GM19455 (cell line): ENCODE measurements at regions not wholly inside any gene's neighbourhood (a gene's known extent, or its start where the extent isn't known, plus 50 kb on each side); places are given as distances from the start of the nearest gene placed in this dataset.

Experiments used
- ATAC-seq: cut with Tn5 transposase; IDR thresholded peaks from one replicate; pipeline ENCODE4 v1.9.1; 2021; ENCODE audit not compliant: unreplicated experiment

DNA sequence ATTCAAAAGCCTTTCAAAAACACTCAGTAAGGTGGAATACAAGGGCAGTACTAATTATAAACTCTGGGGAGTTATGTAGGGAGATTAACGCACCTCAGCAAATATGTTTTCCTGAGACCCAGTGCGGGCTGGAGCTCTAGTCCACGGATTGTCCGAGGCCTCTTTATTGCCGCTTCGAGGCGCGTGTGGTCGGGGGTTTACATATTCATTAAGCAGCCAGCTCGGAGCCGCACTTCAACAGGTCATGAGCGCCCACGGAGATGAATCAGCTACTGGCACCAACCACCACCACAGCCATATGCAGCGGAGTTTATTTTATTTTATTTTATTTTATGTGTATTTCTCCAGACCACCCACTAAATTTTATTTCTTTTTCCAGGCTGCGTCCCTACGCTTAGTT, 195.9 kb upstream of the ADARB2 start:
- ATAC-seq = no peak

DNA sequence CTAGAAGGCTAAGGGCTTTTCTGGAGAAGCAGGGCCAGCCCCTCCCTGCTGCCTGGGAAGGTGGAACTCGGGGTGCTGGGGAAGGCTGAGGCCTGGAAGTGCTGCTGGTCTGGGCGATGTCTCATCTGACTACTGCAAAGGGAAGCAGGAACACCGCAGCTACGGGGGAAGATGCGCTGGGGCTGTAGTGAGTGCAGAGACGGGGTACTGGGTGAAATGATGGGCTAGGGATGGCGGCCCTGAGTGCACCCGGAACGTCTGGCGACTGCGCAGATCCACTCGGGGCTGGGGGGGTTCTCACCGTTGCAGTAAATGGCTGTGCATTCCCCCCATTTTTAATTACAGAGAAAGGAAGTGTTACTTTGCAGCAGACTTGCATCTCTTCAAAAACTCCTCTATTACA, 195.4 kb upstream of the ADARB2 start:
- ATAC-seq = no peak

DNA sequence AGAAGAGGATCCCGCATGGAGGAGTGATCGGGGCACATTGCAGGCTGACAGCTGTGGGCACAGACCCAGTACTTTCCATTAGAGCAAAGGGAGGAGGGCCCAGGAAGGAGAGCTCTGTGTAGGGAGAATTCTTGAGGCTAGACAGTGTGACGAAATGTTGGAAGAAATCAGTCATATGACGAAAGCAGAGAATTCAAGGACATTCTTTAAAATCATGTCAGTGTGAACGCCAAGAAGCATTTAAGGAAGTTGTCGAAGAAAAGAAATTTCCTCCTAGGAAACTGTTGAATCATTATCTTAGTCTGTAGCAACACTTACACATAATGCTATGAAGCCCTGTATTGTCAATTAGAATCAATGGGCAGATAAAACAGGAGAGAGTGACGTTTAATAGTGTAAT, 191.3 kb upstream of the ADARB2 start:
- ATAC-seq = no peak

DNA sequence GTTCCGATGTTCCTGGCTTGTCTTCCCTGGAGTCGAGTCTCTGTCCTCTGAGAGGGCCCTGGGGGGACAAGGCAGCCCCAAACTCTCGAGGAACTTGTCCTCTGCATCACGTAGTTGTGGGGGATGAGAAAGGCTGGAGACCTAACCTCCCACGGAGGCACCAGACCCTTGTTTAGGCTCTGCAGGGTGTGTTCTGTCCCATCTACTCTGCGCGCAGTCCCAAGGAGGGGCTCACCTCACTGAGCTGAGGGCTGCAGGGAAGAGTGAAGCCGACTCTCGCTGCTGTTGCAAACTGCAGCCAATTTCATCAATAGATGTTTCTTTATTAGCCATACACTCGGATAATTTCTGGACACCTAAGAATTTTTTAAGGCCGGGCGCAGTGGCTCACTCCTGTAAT, 186.7 kb upstream of the ADARB2 start:
- no peak for ATAC-seq

- ATAC-seq = no peak
These were observed 186.3 kb upstream of the ADARB2 start for GRCh38 chr10:1923586-1923985.

- no peak for ATAC-seq
These were observed 183.6 kb upstream of the ADARB2 start for GRCh38 chr10:1920941-1921340.

GRCh38 chr10:1920127-1920526, 182.8 kb upstream of the ADARB2 start:
- ATAC-seq = no peak

GRCh38 chr10:1911771-1912170, 174.4 kb upstream of the ADARB2 start:
- no peak for ATAC-seq

DNA sequence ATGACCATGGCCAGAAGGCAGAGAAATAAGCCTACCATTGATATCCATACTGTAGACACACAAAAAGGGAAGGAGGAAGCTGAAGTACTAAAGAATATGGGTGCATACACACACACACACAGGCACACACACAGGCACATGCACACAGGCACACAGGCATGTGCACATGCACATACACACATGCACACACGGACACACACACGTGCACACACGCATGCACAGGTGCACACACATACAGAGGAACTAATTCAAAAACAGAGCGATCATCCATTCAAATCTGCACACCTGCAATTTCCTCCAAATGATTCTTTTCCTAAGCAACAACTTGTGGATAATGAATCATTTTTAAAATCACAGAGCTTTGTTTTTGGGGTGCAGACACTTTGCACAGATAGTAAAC, 166.7 kb upstream of the ADARB2 start:
- no peak for ATAC-seq

DNA sequence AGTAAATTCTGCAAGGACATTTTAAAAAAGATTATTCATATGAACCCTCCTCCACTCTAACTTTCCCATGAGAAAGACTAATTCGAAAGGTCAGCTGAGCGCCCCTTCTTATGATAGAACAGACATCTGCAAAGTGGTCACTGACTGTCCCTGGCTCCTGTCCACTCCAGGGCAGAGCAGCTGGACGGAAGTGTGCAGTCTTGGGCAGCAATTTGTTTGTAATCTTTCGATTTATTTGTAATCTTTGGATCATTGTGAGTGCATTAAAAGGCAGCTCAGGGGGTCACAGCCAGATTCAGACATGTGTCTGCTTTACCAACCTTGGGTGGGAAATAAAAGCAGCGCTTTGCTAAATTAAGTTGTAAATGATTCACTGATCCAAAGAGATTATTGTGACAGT, 158.8 kb upstream of the ADARB2 start:
- no peak for ATAC-seq

GRCh38 chr10:1895691-1896090, 158.4 kb upstream of the ADARB2 start:
- no peak for ATAC-seq

DNA sequence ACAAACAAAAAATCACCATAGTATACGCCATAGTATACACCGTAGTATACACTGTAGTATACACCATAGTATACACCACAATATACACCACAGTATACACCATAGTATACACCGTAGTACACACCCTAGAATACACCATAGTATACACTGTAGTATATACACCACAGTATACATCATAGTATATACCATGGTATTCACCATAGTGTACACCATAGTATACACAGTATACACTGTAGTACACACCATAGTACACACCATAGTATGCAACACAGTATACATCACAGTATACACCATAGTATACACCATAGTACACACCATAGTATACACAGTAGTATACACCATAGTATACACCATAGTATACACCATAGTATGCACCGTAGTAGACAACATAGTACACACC, 157.6 kb upstream of the ADARB2 start:
- no peak for ATAC-seq

DNA sequence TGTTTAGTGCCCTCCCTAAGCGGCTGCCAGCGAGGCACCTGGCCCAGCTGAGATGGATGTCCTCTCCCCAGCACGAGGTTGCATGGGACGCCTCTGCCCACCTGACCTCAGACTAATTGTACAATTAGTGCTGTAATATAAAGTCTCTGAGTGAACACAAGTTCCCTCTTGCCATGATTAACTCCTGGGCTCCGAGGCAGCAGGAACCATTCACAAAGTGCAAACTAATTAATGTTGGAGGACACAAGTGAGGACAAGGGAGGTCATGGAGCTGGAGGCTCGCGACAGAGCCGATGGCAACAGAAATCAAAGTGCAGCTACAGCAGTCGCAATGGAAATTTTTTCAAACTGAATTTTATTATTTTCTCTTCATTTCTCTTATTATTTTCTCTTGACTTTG, 156.6 kb upstream of the ADARB2 start:
- ATAC-seq = no peak

- ATAC-seq = no peak
These were observed 148.7 kb upstream of the ADARB2 start for GRCh38 chr10:1886039-1886438.

GRCh38 chr10:1882728-1883127, 145.4 kb upstream of the ADARB2 start:
- ATAC-seq = no peak

DNA sequence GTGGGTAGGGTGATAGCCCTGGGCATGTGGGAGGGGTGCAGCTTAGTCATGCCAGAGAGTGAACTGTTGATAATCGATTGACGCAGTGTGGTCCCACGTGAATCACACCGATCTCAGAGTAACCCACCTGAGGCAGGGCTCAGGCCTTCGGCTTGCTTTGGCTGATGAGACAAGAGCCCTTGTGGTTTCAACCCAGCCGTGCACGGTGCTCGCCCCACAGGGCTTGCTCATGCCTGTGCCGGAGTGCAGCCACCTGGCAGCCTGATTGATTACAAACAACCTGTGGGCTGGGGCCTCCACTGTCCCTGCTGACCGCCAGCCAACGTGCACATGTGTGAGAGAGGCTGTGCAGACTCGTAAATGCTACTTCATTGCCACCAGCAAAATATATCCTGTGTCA, 144.9 kb upstream of the ADARB2 start:
- no peak for ATAC-seq

GRCh38 chr10:1881636-1882035, 144.3 kb upstream of the ADARB2 start:
- ATAC-seq = no peak

DNA sequence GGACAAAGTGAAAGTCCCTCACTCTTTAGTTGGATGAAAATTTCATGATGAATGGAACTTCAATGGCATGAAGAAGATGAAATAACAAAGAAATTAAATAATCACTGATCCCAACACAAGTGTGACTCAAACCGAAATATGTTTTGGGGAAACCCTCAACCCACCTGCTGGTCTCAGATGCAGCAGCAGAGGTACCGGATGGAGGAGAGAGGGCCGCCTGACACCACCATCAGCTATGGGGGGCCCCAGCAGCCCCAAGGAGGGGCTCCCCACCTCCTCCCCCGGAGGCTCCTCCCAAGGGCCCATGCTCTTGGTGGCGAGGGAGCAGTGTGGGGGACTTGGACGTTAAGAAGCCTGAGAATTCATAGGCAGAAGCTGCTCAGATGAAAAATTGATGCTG, 137.2 kb upstream of the ADARB2 start:
- ATAC-seq = no peak

DNA sequence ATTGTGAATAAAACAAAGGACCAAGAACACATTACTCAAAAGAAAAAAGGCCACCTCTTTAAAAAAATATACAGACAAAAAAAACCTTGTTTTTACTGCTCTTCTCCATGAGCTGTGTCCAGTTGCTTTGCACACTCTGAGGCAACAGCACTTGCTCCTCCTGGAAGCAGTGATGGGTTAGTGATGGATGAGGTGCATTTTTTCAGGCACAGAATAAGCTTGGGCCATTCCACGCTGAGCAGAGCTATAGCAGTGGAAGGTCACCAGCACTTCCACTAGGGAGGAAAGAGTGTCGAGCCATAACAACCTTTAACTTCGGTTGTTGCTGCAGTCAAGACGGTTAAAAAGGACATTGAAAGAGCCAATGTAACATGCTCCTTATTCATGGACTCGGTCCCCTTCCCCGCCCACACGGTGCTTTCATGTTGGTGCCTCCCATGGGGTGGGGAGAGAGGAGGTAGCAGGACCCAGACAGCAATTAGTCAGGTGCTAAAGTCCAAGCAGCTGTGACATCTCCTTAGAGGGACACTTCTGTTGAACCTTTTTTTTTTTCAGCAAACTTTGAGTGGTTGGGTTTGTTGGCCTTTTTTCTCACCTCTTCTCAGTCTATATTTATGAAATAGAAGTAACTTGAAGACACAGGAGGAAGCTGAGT, 136.5 kb upstream of the ADARB2 start:
- ATAC-seq = no peak

- ATAC-seq = no peak
These were observed 134.9 kb upstream of the ADARB2 start for GRCh38 chr10:1872151-1872726.

DNA sequence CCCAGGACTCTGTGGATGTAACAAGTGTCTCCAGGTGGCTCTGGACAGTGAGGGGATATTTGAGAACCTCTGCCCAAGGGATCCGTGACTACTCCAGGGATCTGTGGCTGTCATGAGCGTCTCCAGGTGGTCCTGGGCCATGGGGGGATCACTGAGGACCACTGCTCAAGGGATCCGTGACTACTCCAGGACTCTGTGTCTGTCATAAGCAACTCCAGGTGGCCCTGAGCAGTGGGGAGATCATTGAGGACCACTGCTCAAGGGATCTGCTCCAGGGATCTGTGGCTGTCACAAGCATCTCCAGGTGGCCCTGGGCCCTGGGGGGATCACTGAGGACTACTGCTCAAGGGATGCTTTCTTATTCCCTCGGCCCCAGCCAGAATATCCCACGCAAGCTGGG, 133.2 kb upstream of the ADARB2 start:
- no peak for ATAC-seq

DNA sequence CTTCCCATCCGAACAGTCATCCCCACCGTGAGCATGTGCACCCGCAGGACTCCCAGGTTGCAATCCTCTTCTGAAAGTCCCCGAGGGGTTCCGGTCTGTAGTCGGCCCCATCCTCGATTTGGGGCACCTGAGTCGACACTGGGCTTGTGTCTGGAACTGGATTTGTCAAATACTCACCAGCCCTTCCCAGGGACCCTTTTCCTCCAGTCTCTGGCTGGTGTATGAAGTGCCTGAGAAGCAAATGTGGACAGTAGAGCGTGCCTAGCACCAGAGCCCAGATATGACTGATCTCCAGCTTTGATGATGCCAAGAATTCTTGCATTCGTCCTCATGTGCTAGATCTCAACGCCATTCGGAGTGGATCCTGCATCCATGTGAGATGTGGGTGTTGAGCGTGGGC, 132.5 kb upstream of the ADARB2 start:
- no peak for ATAC-seq

DNA sequence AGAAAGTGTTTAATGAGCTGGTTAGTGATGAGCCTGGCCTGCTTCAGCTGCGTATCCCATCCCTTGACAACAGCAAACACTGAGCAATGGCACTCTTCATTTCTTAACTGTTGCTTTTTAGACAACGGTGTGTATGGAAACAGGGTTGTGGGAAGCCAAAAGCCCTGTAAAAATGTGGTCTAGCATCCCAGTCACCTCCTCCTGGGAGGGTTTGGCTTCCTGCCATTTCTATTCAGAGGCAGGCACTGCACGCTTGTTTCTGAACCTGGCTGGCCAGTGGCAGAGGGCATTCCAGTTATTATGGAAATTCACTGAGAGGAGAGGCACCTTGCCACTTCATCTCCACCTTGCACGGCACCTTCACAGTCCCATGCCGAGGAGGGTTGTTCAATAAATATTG, 123.0 kb upstream of the ADARB2 start:
- no peak for ATAC-seq
